ENCODE measurements at regions not wholly inside any gene's neighbourhood (a gene's known extent, or its start where the extent isn't known, plus 50 kb on each side); places are given as distances from the start of the nearest gene placed in this dataset.

- DNase-seq: no peak
Observed at GRCh38 chr1:13926556-13926955, 226.6 kb downstream of the PRDM2 start.

DNA sequence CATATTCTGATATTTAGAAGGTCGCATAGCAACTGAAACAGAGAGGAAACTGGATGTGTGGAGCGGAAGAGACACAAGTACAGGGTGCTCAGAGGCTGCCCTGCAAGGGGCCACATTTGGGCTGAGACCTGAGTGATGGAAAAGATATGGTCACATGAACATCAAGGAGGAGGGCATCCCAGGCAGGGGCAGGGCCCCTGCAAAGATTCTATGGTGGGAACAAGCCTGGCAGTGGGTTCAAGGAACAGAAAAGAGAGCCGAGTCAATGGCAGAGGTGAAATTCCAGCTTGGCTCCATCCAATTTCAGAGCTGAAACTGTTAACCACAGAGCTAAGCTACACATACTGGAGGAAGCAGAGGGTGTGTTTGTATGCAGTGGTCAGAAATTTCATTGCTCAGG lies 227.7 kb downstream of the PRDM2 start:
- DNase-seq: no peak

DNA sequence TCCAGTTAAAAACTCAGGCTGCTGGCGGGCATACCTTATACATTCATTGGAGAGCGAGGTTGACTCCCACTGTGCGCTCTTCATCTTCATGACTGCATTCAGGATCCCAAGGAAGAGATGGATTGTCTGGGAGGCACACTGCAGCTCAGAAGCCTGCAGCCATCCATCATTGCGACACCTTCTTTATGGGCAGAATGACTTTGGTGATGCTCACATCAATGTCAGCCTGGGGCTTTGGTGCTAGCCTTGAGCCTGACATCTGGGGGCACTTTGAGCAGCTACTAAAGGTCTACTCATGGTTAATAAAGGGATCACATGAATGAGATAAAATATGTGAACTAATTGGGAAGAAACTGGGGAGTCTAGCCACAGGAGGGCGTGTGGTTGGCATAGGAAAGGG lies 229.3 kb downstream of the PRDM2 start:
- no peak for DNase-seq

DNA sequence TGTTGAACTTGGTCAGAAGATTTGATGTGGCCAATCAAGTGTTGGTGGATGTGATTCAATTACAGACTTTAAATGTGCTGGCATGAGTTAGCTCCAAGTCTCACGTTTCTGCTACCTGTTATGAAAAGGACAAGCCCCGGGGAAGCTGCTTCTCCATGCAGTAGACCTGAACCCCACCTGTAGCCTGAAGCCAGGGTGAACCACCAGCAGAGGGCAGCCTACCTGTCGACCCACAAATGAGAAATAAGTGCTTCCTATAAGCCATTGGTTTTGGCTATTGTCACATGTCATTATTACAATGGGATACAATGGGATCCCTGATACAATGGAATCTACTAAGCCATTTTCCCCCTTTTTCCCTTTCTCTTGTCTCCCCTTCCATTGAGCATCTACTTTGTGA lies 230.2 kb downstream of the PRDM2 start:
- peak; percentile 36 for DNase-seq

GRCh38 chr1:13931226-13931625 lies 231.2 kb downstream of the PRDM2 start:
- no peak for DNase-seq

GRCh38 chr1:13935336-13935735 lies 235.3 kb downstream of the PRDM2 start:
- DNase-seq: peak; percentile 9

DNA sequence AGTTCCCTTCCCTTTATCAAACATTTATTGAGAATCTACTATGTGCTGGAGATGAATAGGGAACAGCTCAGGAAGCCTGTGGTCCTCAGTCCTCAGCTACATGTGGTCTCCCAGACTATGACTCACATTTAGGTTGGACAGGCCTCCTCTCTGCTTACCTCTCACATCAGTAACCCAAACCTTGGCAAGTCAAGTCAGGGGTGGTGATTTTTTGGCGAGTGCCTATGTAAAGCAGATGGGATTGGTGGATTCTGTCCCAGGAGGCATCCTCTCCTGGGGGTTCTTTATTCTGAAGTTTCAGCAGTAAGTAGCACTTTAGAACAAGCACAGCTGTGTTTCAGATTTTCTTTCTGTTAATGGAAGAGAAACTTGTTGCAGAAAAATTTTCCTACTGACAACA lies 241.3 kb downstream of the PRDM2 start:
- no peak for DNase-seq

- DNase-seq: no peak
Observed at GRCh38 chr1:13943055-13943454, 243.1 kb downstream of the PRDM2 start.

DNA sequence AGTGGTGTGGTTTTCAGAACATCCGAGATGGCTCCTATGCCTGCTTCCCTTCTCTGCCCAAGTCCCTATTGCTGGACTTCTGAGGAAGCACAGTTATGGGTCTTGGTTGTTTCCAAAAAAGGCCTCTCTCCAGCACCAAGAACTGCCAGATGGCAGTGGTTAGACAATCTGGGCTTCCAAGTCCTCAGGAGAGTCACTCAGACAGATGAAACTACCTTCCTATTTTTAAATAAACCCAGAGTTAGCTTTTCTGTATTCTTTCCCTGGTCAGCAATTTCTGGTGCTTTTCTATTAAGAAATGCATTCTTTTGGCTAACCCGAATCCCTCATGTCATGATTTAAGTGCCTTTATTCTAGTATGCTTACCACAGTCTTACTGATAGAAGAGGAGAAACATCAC lies 245.9 kb downstream of the PRDM2 start:
- DNase-seq: no peak

GRCh38 chr1:13947658-13948057 lies 247.7 kb downstream of the PRDM2 start:
- no peak for DNase-seq

DNA sequence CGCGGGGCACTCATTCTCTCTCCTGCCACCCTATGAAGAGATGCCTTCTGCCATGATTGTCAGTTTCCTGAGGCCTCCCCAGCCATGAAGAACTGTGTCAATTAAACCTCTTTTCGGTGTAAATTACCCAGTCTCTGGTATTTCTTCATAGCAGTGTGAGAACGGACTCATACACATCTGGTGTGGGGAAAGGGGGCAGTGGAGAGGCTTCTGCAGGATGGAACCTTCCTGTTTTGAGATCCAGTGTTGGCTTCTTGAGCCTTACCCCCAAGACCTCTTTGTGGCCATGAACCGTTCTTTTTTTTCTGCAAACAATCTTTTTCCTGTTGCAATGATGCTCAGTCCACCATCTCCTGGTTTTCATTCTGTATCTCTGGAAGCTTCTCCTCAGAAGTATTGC lies 248.4 kb downstream of the PRDM2 start:
- no peak for DNase-seq

- DNase-seq: no peak
Observed at GRCh38 chr1:13948888-13949391, 249.0 kb downstream of the PRDM2 start.

GRCh38 chr1:13949546-13949945 lies 249.6 kb downstream of the PRDM2 start:
- no peak for DNase-seq

- peak; percentile 16 for DNase-seq
Observed at GRCh38 chr1:13950637-13951036, 250.6 kb downstream of the PRDM2 start.

DNA sequence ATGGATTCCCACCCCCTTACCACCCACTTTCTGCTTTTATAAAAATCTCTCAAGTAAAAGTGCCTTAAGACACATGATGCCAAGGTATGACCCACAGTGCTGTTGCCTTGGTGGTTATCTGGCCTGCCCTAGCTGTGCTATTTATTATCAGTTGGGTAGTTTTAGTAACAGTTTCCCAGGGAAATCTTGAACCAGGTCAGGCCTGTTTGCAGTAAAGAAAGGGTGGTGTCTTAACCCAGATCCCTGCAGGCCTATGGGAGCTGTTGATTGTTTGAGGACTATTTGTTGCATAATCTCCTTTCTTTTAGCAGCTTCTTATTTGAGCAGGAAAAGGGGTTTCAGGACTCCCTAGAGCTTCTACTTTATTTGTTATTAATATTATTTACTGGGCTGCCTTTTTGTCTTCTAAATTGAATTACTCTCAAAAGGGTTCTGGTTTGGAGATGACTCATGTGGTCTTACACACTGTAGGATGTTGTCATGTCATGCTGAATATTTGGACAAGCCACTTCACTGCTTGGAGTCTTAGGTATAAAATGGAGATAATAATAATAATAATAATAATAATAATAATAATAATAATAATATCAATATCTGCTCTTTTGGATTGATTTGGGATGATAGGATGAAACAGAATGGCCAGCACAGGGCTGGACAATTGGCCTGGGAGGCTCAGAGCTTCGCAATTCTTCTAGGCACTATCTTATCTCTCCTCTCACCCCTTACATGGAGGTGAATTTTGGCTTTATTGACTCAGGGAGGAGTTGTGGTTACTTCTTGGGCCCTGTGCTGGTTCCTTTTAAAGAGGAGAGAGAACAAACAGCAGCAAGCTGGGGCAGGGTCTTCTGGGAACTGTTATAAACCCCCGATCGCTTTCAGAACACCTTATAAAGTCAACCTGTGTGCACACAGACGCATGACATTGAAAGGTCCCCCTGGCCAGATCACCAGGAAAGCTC lies 252.1 kb downstream of the PRDM2 start:
- DNase-seq: no peak

GRCh38 chr1:13952985-13953384 lies 253.0 kb downstream of the PRDM2 start:
- DNase-seq: no peak

DNA sequence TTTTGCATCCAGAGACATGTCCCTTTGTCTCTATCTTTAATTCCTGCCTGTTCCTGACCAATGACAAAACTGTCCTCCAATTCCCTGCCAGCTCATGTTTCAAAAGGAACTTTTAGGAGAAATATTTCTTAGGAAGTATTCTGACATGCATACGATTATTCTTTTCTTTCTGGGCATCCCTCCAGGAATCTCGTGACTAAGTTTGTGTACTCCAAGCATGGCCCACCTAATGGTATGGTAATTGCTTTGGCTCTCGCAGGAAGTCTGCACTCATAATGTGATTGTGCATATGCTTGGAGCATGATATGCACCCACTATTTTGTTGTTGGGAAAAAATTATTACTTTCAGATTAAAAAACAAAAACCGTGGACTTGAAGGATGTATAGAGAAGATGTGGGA lies 256.4 kb downstream of the PRDM2 start:
- DNase-seq: no peak

GRCh38 chr1:13960375-13960987 lies 260.5 kb downstream of the PRDM2 start:
- DNase-seq: peak; percentile 78

- no peak for DNase-seq
Observed at GRCh38 chr1:13964768-13965167, 264.8 kb downstream of the PRDM2 start.

GRCh38 chr1:13965770-13966398 lies 265.9 kb downstream of the PRDM2 start:
- DNase-seq: peak; percentile 73

DNA sequence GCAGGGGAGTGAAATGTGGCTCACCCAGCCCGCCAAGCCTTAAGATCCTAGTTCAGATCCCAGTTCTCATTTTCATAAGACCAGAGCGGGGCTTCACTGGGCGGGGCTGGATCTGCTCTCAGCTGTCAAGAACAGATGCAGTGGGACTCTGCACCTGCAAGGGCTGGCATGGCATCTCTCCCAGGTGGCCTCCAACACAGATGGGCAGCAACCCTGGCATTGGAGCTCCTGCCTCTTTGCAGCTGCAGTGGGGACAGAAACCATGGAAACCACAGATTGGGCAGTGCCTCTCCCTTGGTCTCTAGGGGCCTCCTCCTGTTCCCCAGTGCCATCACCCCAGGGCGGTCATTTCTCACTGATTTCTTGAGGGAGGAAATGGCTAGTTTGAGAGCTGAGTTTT lies 267.7 kb downstream of the PRDM2 start:
- no peak for DNase-seq

GRCh38 chr1:13968361-13968760 lies 268.4 kb downstream of the PRDM2 start:
- no peak for DNase-seq

DNA sequence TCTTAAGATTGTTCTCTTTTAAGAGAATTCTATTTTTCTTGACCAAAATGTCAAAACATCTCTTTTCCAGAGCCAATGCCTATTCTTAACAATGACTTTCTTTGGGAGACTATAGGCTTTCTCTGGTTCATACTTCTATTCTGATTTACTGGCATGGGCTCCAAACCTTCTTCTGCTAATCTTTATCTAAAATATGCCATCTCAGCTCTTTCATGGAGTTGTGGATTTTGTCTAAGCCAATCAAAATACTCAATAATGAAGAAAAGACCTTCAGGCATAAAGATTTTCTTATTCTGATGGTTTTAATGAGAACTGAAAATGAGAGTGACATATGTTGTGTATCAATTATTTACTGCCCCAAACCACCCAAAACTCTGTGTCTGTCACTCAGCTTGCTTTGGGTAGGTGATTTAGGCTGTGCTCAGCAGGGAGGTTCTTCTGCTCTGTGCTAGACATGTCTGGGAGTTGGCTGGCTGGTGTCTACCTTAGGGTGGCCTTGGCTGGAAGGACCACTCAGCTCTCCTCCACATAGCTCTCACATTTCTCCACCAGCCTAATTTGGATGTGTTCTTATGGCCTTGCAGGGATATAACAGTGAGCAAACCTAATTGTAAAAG lies 270.8 kb downstream of the PRDM2 start:
- no peak for DNase-seq
